K562 (cell line): ENCODE measurements at regions not wholly inside any gene's neighbourhood (a gene's known extent, or its start where the extent isn't known, plus 50 kb on each side); places are given as distances from the start of the nearest gene placed in this dataset.

Source experiments
- ATF3 ChIP-seq, 2 experiments: fragments of 450-650 bp in 1 of 2; sonication (generic) in 1 of 2; formaldehyde crosslinking in 1 of 2; IDR thresholded peaks in 1 of 2; conservative IDR thresholded peaks in 1 of 2; 2 replicates each; pipeline versions ENCODE4 v1.6.1 to v1.8.1; 2016 to 2023; ENCODE audit warnings: mild to moderate bottlenecking in 2 of 2, moderate library complexity in 2 of 2, inconsistent platforms in 1 of 2, missing genetic modification reagents in 1 of 2
- CBX5 ChIP-seq: IDR thresholded peaks from 2 replicates; pipeline ENCODE4 v1.6.1; 2014; ENCODE audit warnings: low read depth, borderline replicate concordance
- DEAF1 ChIP-seq: fragments of 450-650 bp; formaldehyde crosslinking; IDR thresholded peaks from 2 replicates; pipeline ENCODE4 v1.4.0; 2020; ENCODE audit warnings: mild to moderate bottlenecking, moderate library complexity
- ETV5 ChIP-seq: sonication (generic); formaldehyde crosslinking; IDR thresholded peaks from 2 replicates; pipeline ENCODE4 v1.4.0; 2020; ENCODE audit warnings: low read depth, mild to moderate bottlenecking, missing genetic modification reagents
- MAFF ChIP-seq: IDR thresholded peaks from 2 replicates; pipeline ENCODE4 v1.6.1; 2012; ENCODE audit warnings: low read length, improper control_type of control experiment
- NONO ChIP-seq, 2 experiments: fragments of 200-400 bp in 1 of 2; fragments of 450-650 bp in 1 of 2; formaldehyde crosslinking in 1 of 2; IDR thresholded peaks; 2 replicates each; pipeline ENCODE4 v1.6.1; 2017; ENCODE audit warnings: low read depth in 2 of 2, mild to moderate bottlenecking in 2 of 2, moderate library complexity in 2 of 2, low read length in 1 of 2
- NRF1 ChIP-seq, 2 experiments: fragments of 450-650 bp; IDR thresholded peaks in 1 of 2; conservative IDR thresholded peaks in 1 of 2; 2 replicates each; pipeline ENCODE4 v1.6.1; 2014; ENCODE audit warnings: mild to moderate bottlenecking in 2 of 2
- PHB2 ChIP-seq: fragments of 450-650 bp; IDR thresholded peaks from 2 replicates; pipeline ENCODE4 v1.6.1; 2017; ENCODE audit warnings: low read depth
- ZNF584 ChIP-seq: fragments of 200-800 bp; sonication (Bioruptor generic); IDR thresholded peaks from 2 replicates; pipeline ENCODE4 v1.6.1; 2016; ENCODE audit warnings: low read depth, mild to moderate bottlenecking, missing genetic modification characterization, missing compliant biosample characterization
- ZZZ3 ChIP-seq: fragments of 450-650 bp; IDR thresholded peaks from 2 replicates; pipeline ENCODE4 v1.6.1; 2016; ENCODE audit warnings: antibody characterized with exemption, mild to moderate bottlenecking, moderate library complexity

DNA sequence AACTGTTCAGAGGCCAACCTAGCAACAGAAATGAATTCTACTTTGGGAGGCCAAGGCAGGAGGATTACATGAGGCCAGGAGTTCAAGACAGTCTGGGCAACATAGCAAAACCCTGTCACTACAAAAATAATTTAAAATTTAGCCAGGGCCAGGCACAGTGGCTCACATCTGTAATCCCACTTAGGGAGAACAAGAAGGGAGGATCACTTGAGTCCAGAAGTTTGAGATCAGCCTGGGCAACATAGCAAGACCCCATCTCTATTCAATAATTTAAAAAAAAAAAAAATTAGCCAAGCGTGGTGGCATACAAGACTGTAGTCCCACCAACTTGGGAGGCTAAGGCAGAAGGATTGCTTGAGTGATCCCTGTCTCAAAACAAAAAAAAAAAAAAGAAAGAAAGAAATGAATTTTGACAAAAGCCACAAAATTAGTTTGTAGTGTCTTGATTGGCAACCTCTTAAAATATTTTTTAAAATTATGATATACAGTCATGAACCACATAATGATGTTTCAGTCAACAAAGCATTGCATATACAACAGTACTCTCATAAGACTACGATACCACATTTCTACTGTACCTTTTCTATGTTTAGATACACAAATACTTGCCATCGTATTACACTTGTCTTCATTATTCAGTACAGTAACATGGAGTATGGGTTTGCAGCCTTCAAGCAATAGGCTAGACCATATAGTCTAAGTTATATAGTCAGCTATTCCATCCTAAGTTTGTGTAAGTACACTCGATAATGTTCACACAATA is 130.7 kb downstream of the ZFP36L2 start:
- no peak for TF ChIP-seq ATF3 (IDR thresholded peaks at IDR 0.05)
- TF ChIP-seq ATF3 (CRISPR knock-in tag; conservative IDR thresholded peaks at IDR 0.05) = no peak
- no peak for TF ChIP-seq ETV5
- TF ChIP-seq NONO (IDR thresholded peaks at IDR 0.05; ENCODE audit: low read depth in 2 of 2, low read length in 1 of 2) = no peak
- TF ChIP-seq ZNF584 (CRISPR knock-in tag) = no peak
- TF ChIP-seq NRF1 (conservative IDR thresholded peaks at IDR 0.05 in 1 of 2, IDR thresholded peaks at IDR 0.05 in 1 of 2) = no peak
- no peak for TF ChIP-seq CBX5
- no peak for TF ChIP-seq MAFF
- no peak for TF ChIP-seq ZZZ3
- TF ChIP-seq DEAF1 (CRISPR knock-in tag) = no peak
- no peak for TF ChIP-seq PHB2
